Effector CD8-positive, alpha-beta T cell (primary cell): ENCODE measurements at regions not wholly inside any gene's neighbourhood (a gene's known extent, or its start where the extent isn't known, plus 50 kb on each side); places are given as distances from the start of the nearest gene placed in this dataset.
"Not testable (repeated sequence)": the region's sequence is repeated elsewhere in the genome, so short reads cannot be mapped to it uniquely, and the experiment has no call there.

ENCODE experiments used
- DNase-seq: peaks from one replicate; lab custom pipeline; 2025; lab: John Stamatoyannopoulos, UW

GRCh38 chr6:151671195-151671594 is 136.3 kb upstream of the ESR1 start:
- no peak for DNase-seq

- no peak for DNase-seq
Observed at GRCh38 chr6:151674578-151674977, 132.9 kb upstream of the ESR1 start.

- peak; percentile 12 for DNase-seq
Observed at GRCh38 chr6:151675746-151676459, 131.6 kb upstream of the ESR1 start.

- DNase-seq, result no peak
Observed at GRCh38 chr6:151676460-151676945, 131.0 kb upstream of the ESR1 start.

- DNase-seq, result no peak
Observed at GRCh38 chr6:151677404-151677803, 130.1 kb upstream of the ESR1 start.

- DNase-seq, result no peak
Observed at GRCh38 chr6:151679081-151679480, 128.4 kb upstream of the ESR1 start.

GRCh38 chr6:151679941-151680340 is 127.5 kb upstream of the ESR1 start:
- DNase-seq, result no peak

GRCh38 chr6:151680846-151681432 is 126.5 kb upstream of the ESR1 start:
- DNase-seq, result no peak

GRCh38 chr6:151681433-151682059 is 125.9 kb upstream of the ESR1 start:
- DNase-seq, result no peak

GRCh38 chr6:151682251-151682650 is 125.2 kb upstream of the ESR1 start:
- no peak for DNase-seq

- DNase-seq, result no peak
Observed at GRCh38 chr6:151682922-151683321, 124.6 kb upstream of the ESR1 start.

- no peak for DNase-seq
Observed at GRCh38 chr6:151683381-151683780, 124.1 kb upstream of the ESR1 start.

GRCh38 chr6:151689499-151690201 is 117.8 kb upstream of the ESR1 start:
- DNase-seq, result no peak

- no peak for DNase-seq
Observed at GRCh38 chr6:151690303-151690702, 117.2 kb upstream of the ESR1 start.

GRCh38 chr6:151690768-151691562 is 116.5 kb upstream of the ESR1 start:
- DNase-seq, result no peak

GRCh38 chr6:151692216-151692615 is 115.3 kb upstream of the ESR1 start:
- DNase-seq, result no peak

GRCh38 chr6:151693366-151693765 is 114.1 kb upstream of the ESR1 start:
- no peak for DNase-seq

- no peak for DNase-seq
Observed at GRCh38 chr6:151695156-151695555, 112.3 kb upstream of the ESR1 start.

GRCh38 chr6:151696302-151696701 is 111.2 kb upstream of the ESR1 start:
- not testable (repeated sequence) for DNase-seq

GRCh38 chr6:151698931-151699700 is 108.4 kb upstream of the ESR1 start:
- no peak for DNase-seq

- DNase-seq, result no peak
Observed at GRCh38 chr6:151699719-151700118, 107.8 kb upstream of the ESR1 start.
